Activated B cell treated with CpG ODN at 0.5 μM for 24 hours (primary cell): ENCODE measurements at regions not wholly inside any gene's neighbourhood (a gene's known extent, or its start where the extent isn't known, plus 50 kb on each side); places are given as distances from the start of the nearest gene placed in this dataset.

ENCODE experiments used
- ATAC-seq: fragments of 200-7000 bp; cut with Tn5 transposase; one replicate; pipeline ENCODE4 v1.10.0; 2021; ENCODE audit warnings: low read depth, mild to moderate bottlenecking, moderate library complexity
- CTCF ChIA-PET: fragments of 350-600 bp; sonication (Branson Sonifier 250); formaldehyde crosslinking; loops from one replicate; lab custom pipeline; 2021; ENCODE audit warnings: antibody characterized with exemption; lab: Charles Lee
- POLR2A ChIA-PET: fragments of 350-600 bp; sonication (Branson Sonifier 250); formaldehyde crosslinking; loops from one replicate; lab custom pipeline; 2021; ENCODE audit warnings: antibody characterized with exemption; lab: Charles Lee
- DNase-seq: peaks from one replicate; pipeline ENCODE4 v3.0.0; 2022
- H3K27ac Mint-ChIP-seq: one replicate; pipeline ENCODE4 v1.8.0; 2020; ENCODE audit warnings: mixed read lengths
- H3K27me3 Mint-ChIP-seq: one replicate; pipeline ENCODE4 v1.8.0; 2021; ENCODE audit warnings: mixed read lengths
- H3K36me3 Mint-ChIP-seq: one replicate; pipeline ENCODE4 v1.8.0; 2021; ENCODE audit warnings: low read depth, mixed read lengths
- H3K4me1 Mint-ChIP-seq: one replicate; pipeline ENCODE4 v1.8.0; 2021; ENCODE audit warnings: mixed read lengths
- H3K4me3 Mint-ChIP-seq: one replicate; pipeline ENCODE4 v1.8.0; 2020; ENCODE audit warnings: mild to moderate bottlenecking, mixed read lengths
- H3K9me3 Mint-ChIP-seq: one replicate; pipeline ENCODE4 v1.8.0; 2020; ENCODE audit warnings: mixed read lengths
- intact Hi-C: fragments of 100-400 bp; cut with micrococcal nuclease; formaldehyde crosslinking; loops from one replicate; pipeline ENCODE4 v1.15.1; 2024
- TF ChIP-seq, protein P1 (sequence below): fragments of 200-600 bp; IDR thresholded peaks from one replicate; pipeline ENCODE4 v1.8.0; 2022; ENCODE audit warnings: antibody characterized with exemption, mild to moderate bottlenecking

DNA sequence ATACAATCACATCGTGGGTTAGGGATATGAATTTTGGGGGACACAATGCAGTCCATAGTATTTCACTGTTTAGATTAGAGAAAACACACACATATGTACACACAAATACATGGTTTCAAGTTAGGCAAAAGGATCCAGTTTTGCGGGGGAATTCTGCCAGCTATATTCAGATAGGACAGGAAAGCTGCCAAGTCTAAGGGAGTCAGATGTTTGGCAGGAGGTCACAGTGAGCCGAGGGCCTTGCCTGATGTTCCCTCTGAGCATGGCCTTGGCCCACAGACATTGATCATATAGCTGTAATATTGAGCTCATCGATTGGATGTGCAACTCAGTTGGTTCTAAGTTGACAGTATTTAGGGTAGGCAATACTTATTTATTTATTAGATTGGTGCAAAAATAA, 122.8 kb downstream of the ADRA2A start:
- no peak overlapping the region for H3K27ac Mint-ChIP-seq
- no peaks in the 10 kb centered on the region for H3K9me3 Mint-ChIP-seq
- CTCF ChIA-PET = no interaction called here
- POLR2A ChIA-PET = no interaction called here
- H3K27me3 Mint-ChIP-seq = peaks cover 30% of the 10 kb centered on the region
- intact Hi-C loops = no loop called here
- DNase-seq (no peak), ATAC-seq (no peak)
- TF ChIP-seq, protein P1, sequence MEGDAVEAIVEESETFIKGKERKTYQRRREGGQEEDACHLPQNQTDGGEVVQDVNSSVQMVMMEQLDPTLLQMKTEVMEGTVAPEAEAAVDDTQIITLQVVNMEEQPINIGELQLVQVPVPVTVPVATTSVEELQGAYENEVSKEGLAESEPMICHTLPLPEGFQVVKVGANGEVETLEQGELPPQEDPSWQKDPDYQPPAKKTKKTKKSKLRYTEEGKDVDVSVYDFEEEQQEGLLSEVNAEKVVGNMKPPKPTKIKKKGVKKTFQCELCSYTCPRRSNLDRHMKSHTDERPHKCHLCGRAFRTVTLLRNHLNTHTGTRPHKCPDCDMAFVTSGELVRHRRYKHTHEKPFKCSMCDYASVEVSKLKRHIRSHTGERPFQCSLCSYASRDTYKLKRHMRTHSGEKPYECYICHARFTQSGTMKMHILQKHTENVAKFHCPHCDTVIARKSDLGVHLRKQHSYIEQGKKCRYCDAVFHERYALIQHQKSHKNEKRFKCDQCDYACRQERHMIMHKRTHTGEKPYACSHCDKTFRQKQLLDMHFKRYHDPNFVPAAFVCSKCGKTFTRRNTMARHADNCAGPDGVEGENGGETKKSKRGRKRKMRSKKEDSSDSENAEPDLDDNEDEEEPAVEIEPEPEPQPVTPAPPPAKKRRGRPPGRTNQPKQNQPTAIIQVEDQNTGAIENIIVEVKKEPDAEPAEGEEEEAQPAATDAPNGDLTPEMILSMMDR = no peak
- no peak overlapping the region for H3K4me3 Mint-ChIP-seq
- H3K4me1 Mint-ChIP-seq = no peaks in the 10 kb centered on the region
- no peaks in the 10 kb centered on the region for H3K36me3 Mint-ChIP-seq

DNA sequence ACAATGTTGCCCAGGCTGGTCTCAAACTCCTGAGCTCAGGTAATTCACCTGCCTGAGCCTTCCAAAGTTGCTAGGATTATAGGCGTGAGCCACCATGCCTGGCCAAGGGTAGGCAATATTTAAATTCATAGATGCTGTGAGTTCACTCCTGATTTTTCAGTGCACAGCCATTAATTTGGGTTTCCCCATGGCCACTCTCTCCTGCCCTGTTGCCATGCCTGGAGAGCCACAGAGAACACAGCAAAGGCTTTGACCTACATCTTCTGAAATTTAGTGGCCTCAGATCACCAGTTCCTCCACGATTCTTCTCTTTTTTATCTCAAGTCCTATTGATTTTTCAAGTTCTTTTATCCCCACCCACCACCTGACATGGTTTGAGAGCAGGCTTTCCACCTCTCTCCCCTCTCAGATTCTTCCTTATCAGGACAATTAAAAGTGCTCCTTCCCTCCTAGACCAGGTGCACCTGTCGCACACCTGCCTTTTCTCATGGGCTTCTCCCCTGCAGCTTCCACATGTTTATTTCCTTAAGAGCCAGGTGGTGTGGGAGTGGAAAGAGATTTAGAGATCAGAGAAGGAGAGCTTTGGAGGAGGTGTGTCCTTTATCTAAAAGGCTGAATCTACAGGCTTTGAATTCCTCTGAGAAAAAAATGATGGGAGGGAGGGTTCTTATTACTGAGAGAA, 123.8 kb downstream of the ADRA2A start:
- H3K36me3 Mint-ChIP-seq = no peaks in the 10 kb centered on the region
- ChIA-PET POLR2A (no interaction called here), CTCF (no interaction called here)
- TF ChIP-seq, protein P1 = no peak
- intact Hi-C loops = no loop called here
- H3K27ac Mint-ChIP-seq = no peak overlapping the region
- H3K4me3 Mint-ChIP-seq = no peak overlapping the region
- ATAC-seq = no peak
- H3K9me3 Mint-ChIP-seq = no peaks in the 10 kb centered on the region
- no peaks in the 10 kb centered on the region for H3K4me1 Mint-ChIP-seq
- DNase-seq = no peak
- H3K27me3 Mint-ChIP-seq = peaks cover 27% of the 10 kb centered on the region

DNA sequence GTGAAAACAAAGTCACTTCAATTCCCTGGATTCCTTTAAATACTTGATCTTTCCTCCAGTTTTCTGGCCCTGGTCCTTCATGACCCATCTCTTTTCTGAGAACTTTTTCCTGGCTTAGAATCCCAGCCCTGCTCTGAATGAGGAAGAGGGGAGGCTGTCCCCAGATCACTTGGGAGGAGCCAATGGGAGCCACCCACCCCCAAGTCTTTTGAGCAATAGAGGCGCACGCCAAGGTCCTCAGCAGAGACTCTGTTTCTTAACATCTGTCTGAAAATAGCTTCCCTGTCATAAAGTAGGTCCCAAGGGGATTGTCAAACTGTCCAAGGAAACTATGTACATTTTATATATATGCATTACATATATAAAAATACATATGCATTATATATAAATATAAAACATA, 126.8 kb downstream of the ADRA2A start:
- Mint-ChIP-seq H3K27ac (no peak overlapping the region), H3K36me3 (no peaks in the 10 kb centered on the region), H3K27me3 (peaks cover 24% of the 10 kb centered on the region), H3K4me1 (no peaks in the 10 kb centered on the region), H3K4me3 (no peak overlapping the region), H3K9me3 (no peaks in the 10 kb centered on the region)
- ChIA-PET CTCF (no interaction called here), POLR2A (no interaction called here)
- no peak for DNase-seq
- TF ChIP-seq, protein P1 = no peak
- no peak for ATAC-seq
- intact Hi-C loops = no loop called here

DNA sequence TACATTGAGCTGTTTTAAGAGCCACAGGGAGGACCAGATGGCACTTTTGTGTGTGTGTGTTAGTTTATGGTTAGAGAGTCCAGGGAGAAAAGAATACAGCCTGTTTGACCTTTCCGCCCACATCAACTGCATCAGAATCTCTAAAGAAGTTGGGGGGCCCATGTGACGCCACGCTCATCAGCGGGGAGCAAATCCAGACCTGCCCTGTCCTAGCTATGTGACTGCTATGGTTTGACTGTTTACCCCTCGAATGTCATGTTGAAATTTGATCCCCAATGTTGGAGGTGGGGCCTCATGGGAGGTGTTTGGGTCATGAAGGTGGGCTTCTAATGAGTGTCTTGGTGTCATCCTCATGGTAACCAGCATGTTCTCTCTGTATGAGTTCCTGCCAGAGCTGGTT, 128.0 kb downstream of the ADRA2A start:
- H3K27ac Mint-ChIP-seq = no peak overlapping the region
- CTCF ChIA-PET = no interaction called here
- ATAC-seq (no peak), DNase-seq (no peak)
- no peaks in the 10 kb centered on the region for H3K9me3 Mint-ChIP-seq
- POLR2A ChIA-PET = no interaction called here
- intact Hi-C loops = no loop called here
- peaks cover 19% of the 10 kb centered on the region for H3K27me3 Mint-ChIP-seq
- TF ChIP-seq, protein P1 = no peak
- H3K4me1 Mint-ChIP-seq = no peaks in the 10 kb centered on the region
- no peak overlapping the region for H3K4me3 Mint-ChIP-seq
- no peaks in the 10 kb centered on the region for H3K36me3 Mint-ChIP-seq

DNA sequence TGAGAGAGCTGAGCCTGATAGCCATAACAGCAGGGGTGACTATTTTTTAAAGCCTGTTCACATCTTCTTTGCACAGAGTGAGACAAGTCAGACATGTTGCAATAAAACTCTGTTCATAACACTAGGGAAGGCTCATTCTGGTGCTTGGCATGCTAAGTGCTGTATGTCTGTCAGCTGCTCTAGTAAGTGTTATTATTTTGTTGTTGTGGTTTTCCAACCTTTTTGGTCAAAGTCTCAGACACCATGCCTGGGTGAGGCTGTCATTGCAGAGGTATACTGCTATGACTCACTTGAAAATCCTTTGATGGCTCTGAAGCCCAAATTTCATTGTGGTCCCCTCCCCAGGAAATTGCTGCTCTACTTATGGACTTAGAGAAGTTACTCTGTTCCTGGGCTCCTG, 129.7 kb downstream of the ADRA2A start:
- TF ChIP-seq, protein P1 = no peak
- DNase-seq (no peak), ATAC-seq (no peak)
- ChIA-PET CTCF (no interaction called here), POLR2A (no interaction called here)
- H3K4me1 Mint-ChIP-seq = no peaks in the 10 kb centered on the region
- intact Hi-C loops = no loop called here
- H3K36me3 Mint-ChIP-seq = no peaks in the 10 kb centered on the region
- no peak overlapping the region for H3K4me3 Mint-ChIP-seq
- no peaks in the 10 kb centered on the region for H3K9me3 Mint-ChIP-seq
- peaks cover 14% of the 10 kb centered on the region for H3K27me3 Mint-ChIP-seq
- H3K27ac Mint-ChIP-seq = no peak overlapping the region
